Kidney epithelial cell (primary cell): ENCODE measurements at regions not wholly inside any gene's neighbourhood (a gene's known extent, or its start where the extent isn't known, plus 50 kb on each side); places are given as distances from the start of the nearest gene placed in this dataset.
A peak's percentile ranks its signal among the peaks of the same experiment; 100 is the strongest.

Experiments used
- DNase-seq: peaks from one replicate; pipeline ENCODE4 v3.0.0-alpha.2; 2010; ENCODE audit warnings: low read depth
- H3K27me3 ChIP-seq: 2 replicates; pipeline ENCODE4 v1.6.0; 2011; ENCODE audit warnings: low read length; ENCODE audit not compliant: control insufficient read depth, insufficient read depth
- H3K36me3 ChIP-seq: 2 replicates; pipeline ENCODE4 v1.5.1; 2011; ENCODE audit warnings: low read length; ENCODE audit not compliant: control insufficient read depth, insufficient read depth
- H3K4me3 ChIP-seq: 2 replicates; pipeline ENCODE4 v1.5.1; 2011; ENCODE audit warnings: low read depth, mild to moderate bottlenecking, control low read depth, low read length
- CTCF ChIP-seq: IDR thresholded peaks from 2 replicates; pipeline ENCODE4 v1.5.1; 2011; ENCODE audit warnings: mild to moderate bottlenecking, moderate library complexity, low read length, control low read depth, inconsistent platforms; ENCODE audit not compliant: insufficient read depth, poor library complexity, severe bottlenecking

- TF ChIP-seq CTCF = no peak
- Histone ChIP-seq H3K36me3 (no peaks in the 10 kb centered on the region), H3K27me3 (no peaks in the 10 kb centered on the region), H3K4me3 (no peak overlapping the region)
- DNase-seq = no peak
Measured at GRCh38 chr6:132893772-132894490, 79.6 kb downstream of the RPS12 start.

- no peak for TF ChIP-seq CTCF
- no peak overlapping the region for H3K4me3 ChIP-seq
Measured at GRCh38 chr6:132898376-132898775, 84.0 kb downstream of the RPS12 start.

GRCh38 chr6:132900849-132901248 is 86.5 kb downstream of the RPS12 start:
- no peak for TF ChIP-seq CTCF

More at GRCh38 chr6:132898376-132898775, 84.0 kb downstream of the RPS12 start:
- Histone ChIP-seq H3K27me3 (no peaks in the 10 kb centered on the region), H3K36me3 (no peaks in the 10 kb centered on the region)
- no peak for DNase-seq

GRCh38 chr6:132902901-132903300 is 88.5 kb downstream of the RPS12 start:
- Histone ChIP-seq H3K27me3 (no peaks in the 10 kb centered on the region), H3K36me3 (no peaks in the 10 kb centered on the region), H3K4me3 (no peak overlapping the region)
- TF ChIP-seq CTCF = no peak
- DNase-seq = no peak

More at GRCh38 chr6:132900849-132901248, 86.5 kb downstream of the RPS12 start:
- Histone ChIP-seq H3K27me3 (no peaks in the 10 kb centered on the region), H3K36me3 (no peaks in the 10 kb centered on the region), H3K4me3 (no peak overlapping the region)
- DNase-seq = no peak

DNA sequence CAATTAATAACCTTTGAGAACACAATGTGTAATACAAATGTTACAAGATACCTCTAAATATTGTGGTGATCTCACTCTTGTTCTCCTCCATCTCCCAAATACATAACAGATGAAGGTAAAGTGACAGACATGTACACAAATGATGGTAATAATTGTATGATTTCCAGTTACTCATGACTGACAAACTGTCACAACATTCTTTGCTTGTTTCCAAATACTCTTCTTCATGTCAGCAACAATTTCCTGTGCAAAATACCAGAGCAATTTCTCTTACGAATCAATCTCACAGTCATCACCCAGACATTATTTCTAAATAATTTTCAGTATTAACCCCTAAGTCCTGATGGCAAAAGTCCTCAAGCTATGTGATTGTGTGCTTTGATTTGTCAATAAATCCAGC is 92.9 kb downstream of the RPS12 start:
- Histone ChIP-seq H3K36me3 (no peaks in the 10 kb centered on the region), H3K27me3 (no peaks in the 10 kb centered on the region), H3K4me3 (no peak overlapping the region)
- no peak for TF ChIP-seq CTCF
- no peak for DNase-seq

GRCh38 chr6:132907914-132908313 is 93.5 kb downstream of the RPS12 start:
- peak; percentile 35 for DNase-seq
- Histone ChIP-seq H3K27me3 (no peaks in the 10 kb centered on the region), H3K36me3 (no peaks in the 10 kb centered on the region), H3K4me3 (no peak overlapping the region)
- no peak for TF ChIP-seq CTCF
